NB4 (cell line): ENCODE measurements at regions not wholly inside any gene's neighbourhood (a gene's known extent, or its start where the extent isn't known, plus 50 kb on each side); places are given as distances from the start of the nearest gene placed in this dataset.

Experiments used
- DNase-seq: peaks from one replicate; pipeline ENCODE4 v3.0.0; 2010; ENCODE audit warnings: low read depth
- H3K4me3 ChIP-seq: one replicate; pipeline ENCODE4 v1.5.1; 2011; ENCODE audit warnings: mild to moderate bottlenecking, low read depth, low read length, moderate library complexity
- MYC ChIP-seq: IDR thresholded peaks from 2 replicates; pipeline ENCODE4 v1.6.1; 2011; ENCODE audit warnings: low read depth, low read length
- POLR2A ChIP-seq: IDR thresholded peaks from 2 replicates; pipeline ENCODE4 v1.6.1; 2011; ENCODE audit warnings: mild to moderate bottlenecking; ENCODE audit not compliant: insufficient read length; ENCODE audit errors: extremely low read depth
- TF ChIP-seq, protein P1 (sequence below): IDR thresholded peaks from 2 replicates; pipeline ENCODE4 v1.6.1; 2011; ENCODE audit warnings: low read depth, low read length
- TF ChIP-seq, protein P2 (sequence below): IDR thresholded peaks from one replicate; pipeline ENCODE4 v1.5.1; 2012; ENCODE audit warnings: low read depth, low read length

DNA sequence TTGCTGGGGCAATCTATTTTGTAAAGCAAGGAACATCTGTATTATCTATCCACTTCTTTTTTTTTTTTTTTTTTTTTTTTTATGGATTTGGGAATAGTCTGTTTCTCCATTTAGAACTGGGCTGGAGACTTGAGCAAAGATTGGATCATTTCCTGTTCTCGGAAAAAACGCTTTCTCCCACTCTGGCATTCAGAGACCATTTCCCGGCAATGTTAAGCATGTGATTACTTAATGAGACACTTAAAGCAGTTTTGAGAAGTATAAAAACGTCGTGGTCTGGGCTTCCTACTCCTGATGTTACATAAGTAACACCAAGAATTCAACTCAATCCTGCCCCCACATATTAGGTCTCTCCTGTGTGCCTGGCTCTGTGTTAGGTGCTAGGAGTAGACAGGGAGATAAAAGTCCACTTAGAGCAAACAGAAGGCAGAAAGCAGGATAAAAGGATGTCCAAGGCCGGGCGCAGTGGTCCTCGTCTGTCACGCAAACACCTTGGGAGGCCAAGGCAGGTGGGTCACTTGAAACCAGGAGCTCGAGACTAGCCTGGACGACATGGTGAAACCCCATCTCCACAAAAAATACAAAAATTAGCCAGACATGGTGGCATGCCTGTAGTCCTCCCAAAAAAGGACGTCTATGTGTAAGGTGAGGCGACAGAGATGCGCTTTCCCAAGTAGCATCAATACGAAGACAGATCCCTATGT is 152.1 kb upstream of the GSC start:
- no peak overlapping the region for H3K4me3 ChIP-seq
- no peak for DNase-seq
- TF ChIP-seq MYC (no peak), POLR2A (no peak)
- TF ChIP-seq, protein P1, sequence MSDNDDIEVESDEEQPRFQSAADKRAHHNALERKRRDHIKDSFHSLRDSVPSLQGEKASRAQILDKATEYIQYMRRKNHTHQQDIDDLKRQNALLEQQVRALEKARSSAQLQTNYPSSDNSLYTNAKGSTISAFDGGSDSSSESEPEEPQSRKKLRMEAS: no peak
- TF ChIP-seq, protein P2, sequence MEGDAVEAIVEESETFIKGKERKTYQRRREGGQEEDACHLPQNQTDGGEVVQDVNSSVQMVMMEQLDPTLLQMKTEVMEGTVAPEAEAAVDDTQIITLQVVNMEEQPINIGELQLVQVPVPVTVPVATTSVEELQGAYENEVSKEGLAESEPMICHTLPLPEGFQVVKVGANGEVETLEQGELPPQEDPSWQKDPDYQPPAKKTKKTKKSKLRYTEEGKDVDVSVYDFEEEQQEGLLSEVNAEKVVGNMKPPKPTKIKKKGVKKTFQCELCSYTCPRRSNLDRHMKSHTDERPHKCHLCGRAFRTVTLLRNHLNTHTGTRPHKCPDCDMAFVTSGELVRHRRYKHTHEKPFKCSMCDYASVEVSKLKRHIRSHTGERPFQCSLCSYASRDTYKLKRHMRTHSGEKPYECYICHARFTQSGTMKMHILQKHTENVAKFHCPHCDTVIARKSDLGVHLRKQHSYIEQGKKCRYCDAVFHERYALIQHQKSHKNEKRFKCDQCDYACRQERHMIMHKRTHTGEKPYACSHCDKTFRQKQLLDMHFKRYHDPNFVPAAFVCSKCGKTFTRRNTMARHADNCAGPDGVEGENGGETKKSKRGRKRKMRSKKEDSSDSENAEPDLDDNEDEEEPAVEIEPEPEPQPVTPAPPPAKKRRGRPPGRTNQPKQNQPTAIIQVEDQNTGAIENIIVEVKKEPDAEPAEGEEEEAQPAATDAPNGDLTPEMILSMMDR: no peak

DNA sequence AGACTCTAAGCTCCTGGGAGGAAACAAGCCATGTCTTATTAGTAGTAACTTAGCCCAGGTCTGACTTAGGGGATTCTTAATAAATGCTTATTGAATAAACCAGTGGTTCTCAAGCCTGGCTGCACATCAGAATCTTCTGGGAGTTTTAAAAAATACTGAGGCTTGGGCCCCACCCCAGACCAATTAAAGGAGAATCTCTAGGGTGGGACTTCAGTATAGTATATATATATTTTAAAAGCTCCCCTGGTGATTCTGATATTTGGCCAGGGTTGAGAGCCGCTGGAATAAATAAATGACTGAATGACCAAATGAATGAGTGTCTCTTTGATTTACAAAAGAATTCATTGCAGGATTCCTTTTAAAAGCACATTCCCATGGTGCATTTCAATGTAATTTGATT is 151.5 kb upstream of the GSC start:
- no peak overlapping the region for H3K4me3 ChIP-seq
- TF ChIP-seq POLR2A (no peak), MYC (no peak)
- TF ChIP-seq, protein P1: no peak
- TF ChIP-seq, protein P2: no peak
- no peak for DNase-seq

DNA sequence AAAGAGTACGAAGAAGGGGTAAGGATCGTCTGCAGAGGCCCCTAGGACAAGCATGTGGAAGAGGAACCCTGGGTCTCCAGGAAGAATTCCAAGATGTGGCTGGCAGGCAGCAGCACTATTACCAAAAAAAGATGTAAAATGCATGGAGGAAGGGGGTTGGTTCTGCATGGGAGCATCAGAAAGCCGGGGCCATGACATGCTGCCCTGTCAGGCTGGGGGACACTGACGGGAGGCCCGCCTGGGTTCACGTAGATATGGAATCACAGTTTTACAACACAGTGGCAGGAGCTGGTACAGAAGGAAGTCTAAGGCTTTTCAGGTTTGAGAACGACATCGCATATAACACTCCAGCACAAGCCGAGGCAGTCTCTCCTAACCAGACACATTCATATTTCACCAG is 150.0 kb upstream of the GSC start:
- DNase-seq: no peak
- TF ChIP-seq, protein P2: no peak
- TF ChIP-seq POLR2A (no peak), MYC (no peak)
- TF ChIP-seq, protein P1: no peak
- no peak overlapping the region for H3K4me3 ChIP-seq

DNA sequence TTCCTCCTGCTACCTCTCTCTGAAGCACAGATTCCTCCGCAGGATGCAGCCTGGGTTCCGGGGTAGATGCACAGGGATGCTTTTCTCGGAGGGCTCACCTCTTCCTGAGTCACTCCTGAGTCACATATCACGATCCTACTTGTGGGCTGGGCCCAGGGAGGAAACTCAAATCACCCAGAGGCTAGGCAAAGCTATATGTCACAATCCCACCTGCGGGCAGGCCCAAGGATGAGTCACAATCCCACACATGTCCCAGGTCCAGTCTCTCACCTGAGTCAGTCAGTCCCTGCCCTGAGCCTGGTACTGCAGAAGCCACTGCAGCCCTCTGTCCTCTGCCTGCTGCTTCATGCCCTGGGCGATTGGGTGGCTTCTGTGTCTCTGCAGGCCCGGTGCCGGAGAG is 149.0 kb upstream of the GSC start:
- DNase-seq: no peak
- TF ChIP-seq, protein P1: no peak
- TF ChIP-seq, protein P2: no peak
- TF ChIP-seq POLR2A (no peak), MYC (no peak)

DNA sequence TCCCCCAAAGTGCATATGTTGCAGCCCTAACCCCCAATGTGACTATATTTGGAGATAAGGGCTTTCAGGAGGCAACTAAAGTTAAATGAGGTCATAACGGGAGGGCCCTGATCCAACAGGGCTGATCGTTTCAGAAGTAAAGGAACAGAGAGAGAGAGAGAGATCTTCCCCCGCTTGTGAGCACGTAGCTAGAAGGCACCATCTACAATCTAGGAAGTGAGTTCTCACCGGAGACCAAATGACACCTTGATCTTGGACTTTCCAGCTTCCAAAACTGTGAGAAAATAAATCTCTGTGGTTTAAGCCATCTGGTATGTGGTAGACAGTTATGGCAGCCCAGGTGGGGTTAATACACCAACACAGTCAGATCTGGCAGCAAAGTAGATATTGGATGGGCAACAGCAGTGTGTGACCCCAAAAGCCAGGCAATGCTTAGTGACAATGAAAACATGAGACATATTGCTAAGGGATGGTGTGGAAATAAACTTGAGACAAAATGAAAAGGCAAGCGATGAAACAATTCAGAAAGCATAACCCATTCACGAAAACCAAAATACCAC is 147.2 kb upstream of the GSC start:
- H3K4me3 ChIP-seq: no peak overlapping the region
- no peak for DNase-seq
- TF ChIP-seq, protein P1: no peak
- no peak for TF ChIP-seq POLR2A
- no peak for TF ChIP-seq MYC
- TF ChIP-seq, protein P2: no peak

More for the DNA sequence above, 149.0 kb upstream of the GSC start:
- no peak overlapping the region for H3K4me3 ChIP-seq

DNA sequence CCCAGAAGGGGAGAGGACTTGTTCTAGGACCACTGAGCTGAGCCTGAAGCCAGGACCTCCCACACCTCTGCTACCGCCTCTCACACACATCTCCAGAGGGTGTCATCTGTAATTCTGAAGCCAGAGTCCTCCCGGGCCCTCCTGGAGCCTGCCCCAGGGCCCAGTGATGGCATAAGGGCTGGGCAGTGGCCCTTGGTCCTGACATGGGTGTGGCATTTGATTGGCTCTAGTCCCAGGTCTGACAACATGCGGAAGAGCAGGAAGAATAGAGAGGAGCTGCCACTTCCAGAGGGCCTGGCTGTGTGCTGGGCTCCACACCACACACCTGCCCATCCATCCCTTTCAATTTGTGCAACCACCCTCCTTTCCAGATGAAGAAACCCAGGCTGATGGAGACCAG is 144.3 kb upstream of the GSC start:
- TF ChIP-seq MYC (no peak), POLR2A (no peak)
- TF ChIP-seq, protein P2: no peak
- TF ChIP-seq, protein P1: no peak
- DNase-seq: no peak
- no peak overlapping the region for H3K4me3 ChIP-seq
